ENCODE measurements at regions not wholly inside any gene's neighbourhood (a gene's known extent, or its start where the extent isn't known, plus 50 kb on each side); places are given as distances from the start of the nearest gene placed in this dataset.

DNA sequence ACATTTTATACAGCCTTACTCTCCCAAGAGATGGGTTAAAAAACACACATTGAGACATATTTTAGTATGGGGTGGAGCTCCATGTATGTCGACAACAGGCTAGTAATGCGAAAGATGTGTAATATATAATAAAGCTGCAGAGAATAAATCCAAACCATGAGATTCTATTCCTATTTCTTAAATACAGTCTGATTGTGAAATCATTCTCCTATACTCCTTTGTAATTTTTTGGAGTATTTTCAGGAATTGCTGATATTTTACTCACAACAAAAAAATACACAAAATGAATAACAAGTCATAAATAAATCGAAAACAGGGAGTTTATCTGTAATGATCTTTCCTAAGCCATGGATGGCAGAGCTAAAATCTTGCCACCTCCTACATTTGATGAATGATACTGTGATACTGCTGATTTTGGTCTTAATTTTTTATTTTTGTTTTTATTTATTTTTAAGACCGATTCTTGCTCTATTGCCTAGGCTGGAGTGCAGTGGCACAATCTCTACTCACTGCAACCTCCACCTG is 173.5 kb upstream of the KLF6 start (continued):
- no peak for TF ChIP-seq HMGXB4 (CRISPR knock-in tag; IDR thresholded peaks at IDR 0.05)
- TF ChIP-seq, protein P1, sequence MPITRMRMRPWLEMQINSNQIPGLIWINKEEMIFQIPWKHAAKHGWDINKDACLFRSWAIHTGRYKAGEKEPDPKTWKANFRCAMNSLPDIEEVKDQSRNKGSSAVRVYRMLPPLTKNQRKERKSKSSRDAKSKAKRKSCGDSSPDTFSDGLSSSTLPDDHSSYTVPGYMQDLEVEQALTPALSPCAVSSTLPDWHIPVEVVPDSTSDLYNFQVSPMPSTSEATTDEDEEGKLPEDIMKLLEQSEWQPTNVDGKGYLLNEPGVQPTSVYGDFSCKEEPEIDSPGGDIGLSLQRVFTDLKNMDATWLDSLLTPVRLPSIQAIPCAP (CRISPR knock-in tag; IDR thresholded peaks at IDR 0.05): no peak
- TF ChIP-seq GRHL2 (CRISPR knock-in tag; IDR thresholded peaks at IDR 0.05; ENCODE audit: insufficient replicate concordance, severe bottlenecking): no peak
- TF ChIP-seq, protein P2, sequence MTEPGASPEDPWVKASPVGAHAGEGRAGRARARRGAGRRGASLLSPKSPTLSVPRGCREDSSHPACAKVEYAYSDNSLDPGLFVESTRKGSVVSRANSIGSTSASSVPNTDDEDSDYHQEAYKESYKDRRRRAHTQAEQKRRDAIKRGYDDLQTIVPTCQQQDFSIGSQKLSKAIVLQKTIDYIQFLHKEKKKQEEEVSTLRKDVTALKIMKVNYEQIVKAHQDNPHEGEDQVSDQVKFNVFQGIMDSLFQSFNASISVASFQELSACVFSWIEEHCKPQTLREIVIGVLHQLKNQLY (CRISPR knock-in tag; IDR thresholded peaks at IDR 0.05): no peak
- TF ChIP-seq ZNF219 (CRISPR knock-in tag; IDR thresholded peaks at IDR 0.05; ENCODE audit: borderline replicate concordance): no peak
- TF ChIP-seq EMX1 (CRISPR knock-in tag; IDR thresholded peaks at IDR 0.05): no peak
- TF ChIP-seq ETV6 (CRISPR knock-in tag; IDR thresholded peaks at IDR 0.05): no peak
- no peak for TF ChIP-seq TCF7 (CRISPR knock-in tag; IDR thresholded peaks at IDR 0.05; ENCODE audit: low read depth)
- TF ChIP-seq ZNF416 (CRISPR knock-in tag; IDR thresholded peaks at IDR 0.05): no peak
- TF ChIP-seq ZSCAN18 (CRISPR knock-in tag; IDR thresholded peaks at IDR 0.05): no peak

GRCh38 chr10:3955955-3956617 is 171.1 kb upstream of the KLF6 start:
- Mint-ChIP-seq H3K4me1 (peaks cover 46% of the 10 kb centered on the region), H3K27ac (peak overlapping the region; percentile 92), H3K4me3 (peak overlapping the region; percentile 14), H3K9me3 (peaks cover 7% of the 10 kb centered on the region), H3K27me3 (ENCODE audit: low read depth) (no peaks in the 10 kb centered on the region), H3K36me3 (no peaks in the 10 kb centered on the region)
- POLR2A ChIA-PET: interaction anchor here (2.0 kb wide), 1 partner anchor 171 kb away, joined by 11 read pairs; the partner anchor contains the start of gene KLF6
- no peak for TF ChIP-seq E2F1 (CRISPR knock-in tag; IDR thresholded peaks at IDR 0.05)
- no peak for TF ChIP-seq CBFB (CRISPR knock-in tag; IDR thresholded peaks at IDR 0.05; ENCODE audit: low read depth)
- no peak for TF ChIP-seq ETV6 (CRISPR knock-in tag; IDR thresholded peaks at IDR 0.05)
- peak; percentile 85 for ATAC-seq
- CTCF ChIA-PET: no interaction called here
- peak; percentile 44 for DNase-seq (ENCODE audit: low spot score)

DNA sequence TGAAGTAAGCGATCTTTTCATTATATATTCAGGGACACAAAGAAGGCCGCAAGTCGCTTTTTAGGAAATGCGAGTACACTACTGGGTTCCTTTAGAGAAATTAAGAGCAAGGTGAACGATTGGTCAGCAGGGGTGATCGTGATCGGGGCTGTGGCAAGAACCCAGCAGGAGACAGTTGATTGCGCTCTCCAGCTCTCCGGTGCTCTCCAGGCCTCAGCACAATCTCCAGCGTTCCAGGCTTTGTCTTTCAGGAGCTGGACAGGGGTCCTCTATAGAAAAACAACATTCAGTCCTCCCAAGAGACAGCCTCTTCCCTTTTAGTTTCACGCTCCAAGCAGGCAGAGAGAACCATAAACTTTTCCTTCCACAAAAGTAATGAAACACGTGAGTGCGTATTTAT is 170.5 kb upstream of the KLF6 start:
- H3K27ac Mint-ChIP-seq: peak overlapping the region; percentile 92
- DNase-seq (ENCODE audit: low spot score) (peak; percentile 38), ATAC-seq (peak; percentile 79)
- peak overlapping the region; percentile 14 for H3K4me3 Mint-ChIP-seq
- POLR2A ChIA-PET: interaction anchor here (2.0 kb wide), 1 partner anchor 170 kb away, joined by 11 read pairs; the partner anchor contains the start of gene KLF6
- CTCF ChIA-PET: no interaction called here
- peaks cover 7% of the 10 kb centered on the region for H3K9me3 Mint-ChIP-seq
- no peaks in the 10 kb centered on the region for H3K27me3 Mint-ChIP-seq (ENCODE audit: low read depth)
- TF ChIP-seq, protein P3, sequence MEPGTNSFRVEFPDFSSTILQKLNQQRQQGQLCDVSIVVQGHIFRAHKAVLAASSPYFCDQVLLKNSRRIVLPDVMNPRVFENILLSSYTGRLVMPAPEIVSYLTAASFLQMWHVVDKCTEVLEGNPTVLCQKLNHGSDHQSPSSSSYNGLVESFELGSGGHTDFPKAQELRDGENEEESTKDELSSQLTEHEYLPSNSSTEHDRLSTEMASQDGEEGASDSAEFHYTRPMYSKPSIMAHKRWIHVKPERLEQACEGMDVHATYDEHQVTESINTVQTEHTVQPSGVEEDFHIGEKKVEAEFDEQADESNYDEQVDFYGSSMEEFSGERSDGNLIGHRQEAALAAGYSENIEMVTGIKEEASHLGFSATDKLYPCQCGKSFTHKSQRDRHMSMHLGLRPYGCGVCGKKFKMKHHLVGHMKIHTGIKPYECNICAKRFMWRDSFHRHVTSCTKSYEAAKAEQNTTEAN (CRISPR knock-in tag; IDR thresholded peaks at IDR 0.05): no peak
- TF ChIP-seq OVOL2 (CRISPR knock-in tag; IDR thresholded peaks at IDR 0.05; ENCODE audit: borderline replicate concordance) (no peak), SP1 (CRISPR knock-in tag; conservative IDR thresholded peaks at IDR 0.05) (no peak), ZNF423 (CRISPR knock-in tag; IDR thresholded peaks at IDR 0.05) (peak; percentile 80), E2F1 (CRISPR knock-in tag; IDR thresholded peaks at IDR 0.05) (no peak)
- H3K4me1 Mint-ChIP-seq: peaks cover 41% of the 10 kb centered on the region
- no peaks in the 10 kb centered on the region for H3K36me3 Mint-ChIP-seq
